Kasumi-1 (cell line): ENCODE measurements at regions not wholly inside any gene's neighbourhood (a gene's known extent, or its start where the extent isn't known, plus 50 kb on each side); places are given as distances from the start of the nearest gene placed in this dataset.

Source experiments
- DNase-seq, 2 experiments: peaks; one replicate each; lab custom pipeline; 2025; lab: John Stamatoyannopoulos, UW

- no peak for DNase-seq
Measured at GRCh38 chr3:124607163-124607562, 123.1 kb upstream of the UMPS start.

DNA sequence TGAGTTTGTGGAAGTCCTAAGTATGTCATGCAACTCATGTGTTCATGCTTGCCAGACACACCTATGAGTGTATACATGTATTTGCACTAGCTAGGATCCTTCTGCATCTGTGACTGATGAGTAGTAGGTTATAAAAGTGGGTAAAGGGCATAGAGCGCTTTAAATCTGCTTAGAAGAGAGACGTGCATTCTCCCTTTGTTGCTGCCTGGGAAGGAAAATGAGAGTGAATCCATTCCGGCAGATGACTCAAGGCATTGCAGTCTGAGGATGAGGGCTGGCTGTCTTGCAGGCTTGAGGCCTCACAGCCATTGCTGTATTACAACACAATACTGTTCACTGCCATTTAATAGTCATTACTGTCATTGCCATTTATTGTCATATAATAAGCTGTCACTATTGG is 120.8 kb upstream of the UMPS start:
- no peak for DNase-seq

DNA sequence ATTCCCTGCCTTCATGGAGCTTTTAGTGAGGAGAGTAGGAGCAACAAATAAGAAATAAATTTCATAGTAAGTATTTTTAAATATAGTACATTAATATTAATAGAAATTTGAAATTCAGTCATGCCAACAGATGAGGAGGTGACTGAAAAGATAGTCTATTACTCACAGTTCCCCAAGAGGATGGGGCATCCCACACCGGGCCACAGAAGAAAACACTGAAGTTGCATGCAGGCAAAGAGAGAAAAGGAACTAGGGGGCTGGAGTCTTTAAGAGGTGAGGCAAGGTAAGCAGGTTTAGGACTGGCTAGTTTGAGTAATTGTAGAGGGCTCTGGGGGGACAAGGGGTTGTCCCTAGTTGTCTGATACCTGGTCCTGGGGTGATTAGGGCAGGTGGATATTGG is 120.1 kb upstream of the UMPS start:
- no peak for DNase-seq

DNA sequence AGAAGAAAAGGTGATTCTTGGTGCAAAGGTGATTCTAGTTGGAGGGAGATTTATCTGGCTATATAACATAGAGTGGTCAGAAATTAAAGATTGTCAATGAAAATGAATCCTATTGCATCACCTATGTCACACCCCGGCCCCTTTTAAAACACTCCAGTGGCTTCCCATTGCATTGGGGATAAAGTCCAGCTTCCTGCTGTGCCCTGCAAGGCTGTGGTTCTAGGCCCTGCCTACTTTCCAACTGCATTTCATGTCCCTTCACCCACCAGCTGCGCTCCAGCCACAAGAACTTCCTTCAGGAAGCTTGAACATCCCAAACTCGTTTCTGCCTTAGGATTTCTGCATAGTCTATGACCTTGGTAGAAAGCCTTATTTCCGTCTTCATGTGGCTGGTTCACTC is 118.7 kb upstream of the UMPS start:
- DNase-seq = no peak

DNA sequence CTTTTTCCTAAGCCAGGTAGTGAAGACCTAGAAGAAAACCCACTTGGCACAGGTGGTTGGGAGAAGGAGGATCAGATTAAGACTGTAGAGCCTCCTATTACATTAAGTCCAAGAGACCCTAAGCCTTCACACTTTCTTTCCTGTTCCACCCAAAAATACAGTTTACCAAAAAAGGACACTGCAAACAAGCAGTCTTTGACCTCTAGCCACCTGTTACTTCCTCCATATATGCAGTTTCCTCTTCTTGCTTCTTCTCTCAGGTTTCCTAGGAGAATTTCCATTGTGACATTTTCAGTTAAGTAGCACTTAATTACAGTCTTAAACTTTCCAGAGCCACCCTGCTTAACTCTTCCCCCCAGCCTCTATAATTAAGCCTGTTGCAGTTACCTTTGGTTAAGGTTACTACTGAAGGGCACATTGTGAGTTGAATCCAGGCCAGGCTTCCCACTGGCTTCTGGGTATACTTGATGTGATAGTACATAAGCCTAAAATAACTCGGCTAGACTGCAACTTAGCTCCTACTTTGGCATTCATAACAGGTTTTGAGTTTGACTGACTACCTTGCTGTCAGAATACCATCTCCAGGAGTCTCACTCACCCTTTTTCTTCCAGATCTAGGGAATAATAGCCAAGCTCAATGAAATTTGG is 114.2 kb upstream of the UMPS start:
- DNase-seq = no peak

GRCh38 chr3:124617177-124617576 is 113.1 kb upstream of the UMPS start:
- DNase-seq = no peak

DNA sequence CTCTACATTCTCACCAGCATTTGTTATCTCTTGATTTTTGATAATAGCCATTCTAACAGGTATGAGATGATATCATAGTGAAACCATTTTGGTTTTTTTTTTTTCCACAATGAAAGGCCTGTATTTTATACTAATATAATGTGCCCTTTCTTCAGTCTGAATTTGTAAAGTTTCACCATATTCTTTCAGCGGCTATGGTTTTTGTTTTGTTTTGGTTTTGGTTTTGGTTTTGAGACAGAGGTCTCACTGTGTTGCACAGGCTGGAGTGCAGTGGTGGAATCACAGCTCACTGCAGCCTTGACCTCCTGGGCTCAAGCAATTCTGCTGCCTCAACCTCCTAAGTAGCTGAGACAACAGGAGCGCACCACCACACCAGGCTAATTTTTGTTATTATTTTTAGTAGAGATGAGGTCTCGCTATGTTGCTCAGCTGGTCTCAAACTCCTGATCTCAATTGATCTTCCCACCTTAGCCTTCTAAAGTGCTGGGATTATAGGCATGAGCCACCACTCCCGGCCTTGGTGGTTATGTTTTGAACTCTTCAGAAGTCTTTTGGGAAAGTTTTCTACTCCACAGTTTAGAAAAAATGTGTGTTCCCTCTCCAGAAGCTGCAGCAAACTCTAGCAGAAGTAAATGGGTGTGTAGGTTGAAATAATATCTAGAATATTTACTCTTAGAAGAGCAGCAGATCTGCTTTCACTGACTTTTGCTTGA is 110.2 kb upstream of the UMPS start:
- no peak for DNase-seq

- peak; percentile 39 to 41 for DNase-seq
Measured at GRCh38 chr3:124620600-124621063, 109.6 kb upstream of the UMPS start.

DNA sequence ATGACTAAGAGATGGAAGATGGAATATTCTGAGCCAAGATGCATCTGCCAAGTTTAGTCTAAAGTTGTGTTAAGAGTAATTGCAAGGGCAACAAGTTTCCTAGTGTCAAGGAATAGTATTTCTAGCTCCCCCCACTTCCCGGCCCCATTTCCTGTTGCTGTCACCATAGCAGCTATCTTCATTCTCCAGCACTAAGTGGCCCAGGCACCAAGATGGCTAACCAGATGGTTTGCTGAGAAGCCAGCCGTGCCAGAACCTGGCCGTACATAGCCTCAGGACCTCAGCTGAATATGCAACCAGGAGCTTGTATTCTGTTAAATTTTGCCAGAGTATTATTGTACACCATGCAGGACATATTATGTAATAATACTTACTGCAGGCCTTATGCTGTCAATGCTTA is 108.8 kb upstream of the UMPS start:
- DNase-seq = no peak

GRCh38 chr3:124625074-124625473 is 105.2 kb upstream of the UMPS start:
- DNase-seq = no peak

GRCh38 chr3:124627501-124627908 is 102.7 kb upstream of the UMPS start:
- no peak for DNase-seq

DNA sequence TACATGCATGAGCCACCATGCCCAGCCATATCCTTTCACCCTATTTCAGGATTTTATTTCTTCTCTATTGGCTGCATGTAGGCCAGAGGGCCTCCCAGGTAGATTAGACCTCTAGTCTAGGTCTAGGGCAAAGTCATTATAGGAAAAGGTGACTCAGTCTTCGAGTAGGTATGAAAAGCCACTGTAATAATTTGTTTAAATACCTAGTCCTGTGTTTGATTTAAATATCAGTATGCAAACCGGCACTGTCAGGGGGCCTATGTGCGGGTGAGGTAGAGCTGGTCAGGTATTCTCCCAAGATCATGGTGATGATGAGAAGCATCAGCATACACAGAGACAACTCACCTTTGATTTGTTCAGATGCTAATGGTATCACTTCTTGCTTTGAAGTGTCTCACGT is 101.4 kb upstream of the UMPS start:
- no peak for DNase-seq

DNA sequence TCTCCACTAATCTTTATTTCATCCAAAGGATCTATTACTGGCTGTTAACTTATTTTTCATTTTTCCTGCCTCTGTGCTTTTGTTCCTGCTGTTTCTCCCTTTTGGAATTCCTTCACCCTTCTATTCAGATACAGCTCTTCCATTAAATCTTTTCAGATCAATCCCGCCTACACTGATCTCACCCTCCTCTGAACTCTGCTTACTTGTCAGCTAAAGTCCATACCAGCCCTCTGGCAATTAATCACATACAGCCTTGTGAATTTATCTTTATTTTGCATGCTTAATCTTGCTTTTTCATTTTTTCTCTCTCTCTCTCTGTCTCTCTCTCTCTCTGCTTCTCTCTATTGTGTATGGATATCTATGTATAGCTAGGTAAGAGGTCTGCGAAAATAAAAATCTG is 100.8 kb upstream of the UMPS start:
- DNase-seq = no peak

DNA sequence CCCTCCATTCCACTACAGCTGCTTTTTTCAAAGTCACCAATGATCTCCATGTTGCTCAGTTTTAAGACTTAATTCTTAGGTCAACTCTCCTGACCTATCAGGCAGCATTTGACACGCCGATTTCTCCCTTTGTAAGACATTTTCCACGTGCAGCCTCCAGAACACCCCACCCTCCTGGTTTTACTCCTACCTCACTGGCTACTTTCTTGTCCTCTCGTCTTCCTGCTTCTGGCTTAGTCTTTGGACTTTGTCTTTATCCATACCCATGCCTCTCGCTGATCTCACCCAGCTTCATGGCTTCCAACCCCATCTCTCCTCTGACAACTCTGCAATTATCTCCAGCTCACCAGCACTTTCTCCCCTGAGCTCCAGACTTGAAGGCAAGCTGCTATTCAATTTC is 99.3 kb upstream of the UMPS start:
- DNase-seq = no peak

- no peak for DNase-seq
Measured at GRCh38 chr3:124631727-124632126, 98.5 kb upstream of the UMPS start.

- DNase-seq = no peak
Measured at GRCh38 chr3:124632566-124633140, 97.6 kb upstream of the UMPS start.

- no peak for DNase-seq
Measured at GRCh38 chr3:124633524-124633923, 96.7 kb upstream of the UMPS start.

DNA sequence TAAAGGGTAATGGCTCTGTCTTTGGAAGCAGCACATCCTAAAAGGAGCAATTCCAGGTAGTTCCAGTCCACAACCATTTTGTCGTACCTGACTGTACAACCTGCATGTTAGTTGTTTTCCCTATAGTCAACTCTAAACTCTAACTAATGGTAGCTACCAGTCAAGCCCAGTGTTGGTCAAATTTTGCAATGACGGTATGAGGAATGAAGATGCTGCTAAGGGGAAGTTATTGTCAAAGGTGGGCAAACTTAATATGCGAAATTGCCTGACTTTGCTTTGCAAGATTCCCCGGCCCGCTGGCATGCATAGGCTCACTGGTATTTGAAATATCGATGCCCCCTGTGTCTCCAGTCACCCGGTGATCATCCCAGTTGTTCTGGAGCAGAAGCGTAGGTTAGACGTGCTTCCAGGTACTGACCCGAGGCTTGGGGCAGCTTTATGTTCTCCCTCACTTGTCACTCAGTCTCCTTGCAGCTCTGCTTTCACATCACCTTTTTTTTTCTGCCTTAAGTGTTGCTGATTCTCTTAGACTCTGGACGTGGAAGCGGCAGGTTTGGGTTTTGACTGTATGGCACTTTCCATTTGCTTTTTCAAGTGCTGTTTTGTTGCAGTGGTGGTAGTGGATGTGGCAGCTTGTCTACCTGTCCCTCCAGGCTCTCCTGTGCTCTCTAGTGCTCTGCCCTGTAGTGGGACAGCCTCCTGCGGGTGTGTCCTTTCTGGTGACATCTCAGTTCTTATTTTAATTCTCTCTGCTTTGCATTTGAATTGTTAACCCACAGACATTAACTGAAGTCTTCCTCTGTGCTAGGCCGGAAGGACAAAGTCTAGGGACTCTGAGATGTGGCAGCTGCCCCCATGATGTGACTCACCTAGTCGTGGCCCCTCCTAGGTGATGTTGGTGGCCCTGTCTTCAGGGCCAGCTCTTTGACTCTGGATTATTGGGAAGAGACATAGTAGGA is 95.8 kb upstream of the UMPS start:
- no peak for DNase-seq

- DNase-seq = no peak
Measured at GRCh38 chr3:124635169-124635539, 95.1 kb upstream of the UMPS start.

DNA sequence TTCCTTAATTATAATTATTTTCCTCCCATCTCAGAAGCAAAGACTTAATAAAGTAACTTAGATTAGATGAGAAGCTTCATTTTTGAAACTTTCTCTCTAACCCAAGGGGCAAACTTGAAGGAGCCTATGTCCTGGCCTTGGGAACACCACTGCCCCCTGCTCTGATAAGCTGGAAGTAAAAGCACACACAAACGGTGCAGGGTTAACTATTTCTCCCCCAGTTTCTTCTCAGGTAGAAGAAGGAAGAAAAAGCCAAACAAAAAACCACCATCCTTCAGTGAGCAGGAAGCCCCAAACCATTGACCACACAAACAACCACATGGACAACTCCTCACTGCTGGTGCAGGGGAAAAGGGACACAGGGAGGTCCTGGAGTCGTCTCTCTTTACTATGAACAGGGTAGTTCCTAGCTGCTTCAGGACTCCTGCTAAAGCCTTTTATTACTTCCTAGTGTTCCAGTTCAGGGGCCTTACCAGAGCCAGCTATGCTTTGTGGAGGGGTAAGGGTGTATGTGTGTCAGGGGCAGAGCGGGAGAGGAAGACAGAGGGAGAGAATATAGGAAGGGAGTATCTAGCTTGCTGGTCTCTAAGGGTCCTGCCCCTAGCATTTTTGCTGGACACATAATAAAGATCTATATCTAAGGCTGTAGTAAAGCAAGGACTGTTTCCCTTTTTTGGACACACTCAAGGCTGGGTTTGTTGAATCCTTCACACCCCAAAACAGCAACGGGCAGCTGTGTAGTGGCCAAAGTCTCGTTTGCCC is 94.0 kb upstream of the UMPS start:
- no peak for DNase-seq

- DNase-seq = no peak
Measured at GRCh38 chr3:124636863-124637296, 93.4 kb upstream of the UMPS start.
